Mesenchymal stem cell (in vitro differentiated cells and primary cell): ENCODE measurements at regions not wholly inside any gene's neighbourhood (a gene's known extent, or its start where the extent isn't known, plus 50 kb on each side); places are given as distances from the start of the nearest gene placed in this dataset.

Experiments
- DNase-seq: peaks from one replicate; pipeline ENCODE4 v3.0.0-alpha.2; 2013
- H2AFZ ChIP-seq: one replicate; pipeline ENCODE4 v1.6.1; 2013; ENCODE audit warnings: low read depth, mild to moderate bottlenecking, control low read depth, inconsistent platforms, low read length, moderate library complexity
- H2AK5ac ChIP-seq: 2 replicates; pipeline ENCODE4 v1.6.1; 2013; ENCODE audit warnings: low read length, moderate library complexity, mild to moderate bottlenecking, inconsistent platforms; ENCODE audit not compliant: severe bottlenecking
- H2BK120ac ChIP-seq: one replicate; pipeline ENCODE4 v1.6.1; 2013; ENCODE audit warnings: low read depth, mild to moderate bottlenecking, inconsistent platforms, low read length, moderate library complexity
- H2BK12ac ChIP-seq, 2 experiments: one replicate each; pipeline ENCODE4 v1.6.1; 2013; ENCODE audit warnings: inconsistent platforms in 2 of 2, low read length in 2 of 2, mild to moderate bottlenecking in 2 of 2, moderate library complexity in 2 of 2, control low read depth in 1 of 2
- H2BK15ac ChIP-seq: one replicate; pipeline ENCODE4 v1.6.1; 2013; ENCODE audit warnings: mild to moderate bottlenecking, low read depth, inconsistent platforms; ENCODE audit not compliant: poor library complexity, severe bottlenecking
- H2BK5ac ChIP-seq: 2 replicates; pipeline ENCODE4 v1.6.1; 2013; ENCODE audit warnings: low read depth, mild to moderate bottlenecking, low read length, control low read depth, inconsistent platforms; ENCODE audit not compliant: poor library complexity, severe bottlenecking
- H3K14ac ChIP-seq, 2 experiments: one replicate each; pipeline ENCODE4 v1.6.1; 2013; ENCODE audit warnings: inconsistent platforms in 2 of 2, low read length in 2 of 2, control low read depth in 1 of 2, mild to moderate bottlenecking in 1 of 2, moderate library complexity in 1 of 2
- H3K18ac ChIP-seq, 2 experiments: one replicate each; pipeline ENCODE4 v1.6.1; 2013; ENCODE audit warnings: inconsistent platforms in 2 of 2, low read length in 2 of 2, control low read depth in 1 of 2, low read depth in 1 of 2, mild to moderate bottlenecking in 1 of 2
- H3K23ac ChIP-seq, 2 experiments: one replicate each; pipeline ENCODE4 v1.6.1; 2013; ENCODE audit warnings: inconsistent platforms in 2 of 2, low read length in 2 of 2, mild to moderate bottlenecking in 2 of 2, moderate library complexity in 2 of 2, control low read depth in 1 of 2
- H3K27ac ChIP-seq: 2 replicates; pipeline ENCODE4 v1.5.1; 2013; ENCODE audit warnings: mild to moderate bottlenecking, moderate library complexity, low read length, control low read depth, inconsistent platforms; ENCODE audit not compliant: poor library complexity, severe bottlenecking
- H3K27me3 ChIP-seq, 2 experiments: 2 replicates each; pipeline versions ENCODE4 v1.6.1 to v1.7.0; 2013; ENCODE audit warnings: low read length in 2 of 2, mild to moderate bottlenecking in 2 of 2, moderate library complexity in 2 of 2, control low read depth in 1 of 2, inconsistent platforms in 1 of 2; ENCODE audit not compliant: control insufficient read depth in 1 of 2, insufficient read depth in 1 of 2
- H3K36me3 ChIP-seq, 2 experiments: 2 replicates each; pipeline versions ENCODE4 v1.6.1 to v1.7.0; 2013; ENCODE audit warnings: low read length in 2 of 2, control low read depth in 1 of 2, inconsistent platforms in 1 of 2, low read depth in 1 of 2, mild to moderate bottlenecking in 1 of 2; ENCODE audit not compliant: insufficient read depth in 2 of 2, control insufficient read depth in 1 of 2
- H3K4ac ChIP-seq, 2 experiments: one replicate each; pipeline ENCODE4 v1.6.1; 2013; ENCODE audit warnings: inconsistent platforms in 2 of 2, low read length in 2 of 2, mild to moderate bottlenecking in 2 of 2, moderate library complexity in 2 of 2, control low read depth in 1 of 2, low read depth in 1 of 2
- H3K4me1 ChIP-seq: 2 replicates; pipeline ENCODE4 v1.6.1; 2013; ENCODE audit warnings: low read depth, low read length, control low read depth; ENCODE audit not compliant: control insufficient read depth, insufficient read depth
- H3K4me2 ChIP-seq: 2 replicates; pipeline ENCODE4 v1.6.1; 2013; ENCODE audit warnings: low read length, mild to moderate bottlenecking, inconsistent platforms; ENCODE audit not compliant: poor library complexity, severe bottlenecking
- H3K4me3 ChIP-seq, 2 experiments: 2 replicates each; pipeline versions ENCODE4 v1.5.1 to v1.7.0; 2013; ENCODE audit warnings: low read length in 2 of 2, mild to moderate bottlenecking in 2 of 2, control low read depth in 1 of 2, low read depth in 1 of 2; ENCODE audit not compliant: insufficient read depth in 1 of 2
- H3K79me1 ChIP-seq: replicated peaks from 2 replicates; pipeline ENCODE4 v1.6.1; 2013; ENCODE audit warnings: mild to moderate bottlenecking, control low read depth, low read length, inconsistent platforms; ENCODE audit not compliant: poor library complexity, severe bottlenecking
- H3K9ac ChIP-seq: 2 replicates; pipeline ENCODE4 v1.7.0; 2013; ENCODE audit warnings: mild to moderate bottlenecking, low read length, moderate library complexity
- H3K9me3 ChIP-seq: 2 replicates; pipeline ENCODE4 v1.7.0; 2013; ENCODE audit warnings: mild to moderate bottlenecking, low read length; ENCODE audit not compliant: control insufficient read depth
- H4K8ac ChIP-seq: one replicate; pipeline ENCODE4 v1.6.1; 2013; ENCODE audit warnings: inconsistent platforms, mild to moderate bottlenecking, low read length, moderate library complexity
- H4K91ac ChIP-seq: one replicate; pipeline ENCODE4 v1.6.1; 2013; ENCODE audit warnings: mild to moderate bottlenecking, low read length, inconsistent platforms
- WGBS: methylation state at CpG from one replicate; pipeline ENCODE4 v1.1.7; 2013; ENCODE audit warnings: mixed read lengths; 5-methylcytosine and 5-hydroxymethylcytosine counted together

DNA sequence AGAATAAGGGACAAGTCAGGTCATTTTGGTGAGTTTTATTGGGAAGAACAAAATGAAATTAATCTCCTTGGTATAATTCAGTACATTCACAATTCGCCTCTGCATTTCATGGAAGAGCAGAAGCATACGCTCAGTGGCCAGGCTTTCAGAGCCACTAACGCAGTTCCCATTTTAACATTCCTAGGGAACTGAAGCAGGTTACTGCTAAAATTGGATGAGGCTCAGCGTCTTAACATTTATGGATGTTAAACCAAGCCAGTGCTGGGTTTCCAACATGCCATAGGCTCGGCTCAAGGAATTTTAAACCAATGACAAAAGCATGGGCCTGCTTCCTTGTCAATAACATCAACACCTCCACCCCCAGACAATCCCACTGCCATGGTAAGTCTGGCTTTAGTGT is 172.7 kb upstream of the PRICKLE2 start:
- H2AK5ac ChIP-seq: peak overlapping the region; percentile 93
- H3K4ac ChIP-seq: peak overlapping the region in 1 of 2 experiments; percentile 35
- no peak overlapping the region for H3K14ac ChIP-seq
- no peak overlapping the region for H2AFZ ChIP-seq
- H3K23ac ChIP-seq: no peak overlapping the region
- H4K91ac ChIP-seq: no peak overlapping the region
- H2BK12ac ChIP-seq: peak overlapping the region; percentile 53 to 54
- peaks cover 1% of the 10 kb centered on the region for H3K79me1 ChIP-seq
- no peak overlapping the region for H2BK15ac ChIP-seq
- no peaks in the 10 kb centered on the region for H3K9me3 ChIP-seq
- H3K27ac ChIP-seq: peak overlapping the region; percentile 34
- H2BK120ac ChIP-seq: no peak overlapping the region
- no peak for DNase-seq
- H3K27me3 ChIP-seq: no peaks in the 10 kb centered on the region
- no peaks in the 10 kb centered on the region for H3K36me3 ChIP-seq
- no peak overlapping the region for H3K4me2 ChIP-seq
- H4K8ac ChIP-seq: peak overlapping the region; percentile 35
- no peak overlapping the region for H3K4me3 ChIP-seq
- H3K4me1 ChIP-seq: peaks cover 5% of the 10 kb centered on the region
- H3K18ac ChIP-seq: no peak overlapping the region
- 96% methylated on average over 4 of the region's 5 CpGs for WGBS
- no peak overlapping the region for H3K9ac ChIP-seq
- peak overlapping the region; percentile 2 for H2BK5ac ChIP-seq

DNA sequence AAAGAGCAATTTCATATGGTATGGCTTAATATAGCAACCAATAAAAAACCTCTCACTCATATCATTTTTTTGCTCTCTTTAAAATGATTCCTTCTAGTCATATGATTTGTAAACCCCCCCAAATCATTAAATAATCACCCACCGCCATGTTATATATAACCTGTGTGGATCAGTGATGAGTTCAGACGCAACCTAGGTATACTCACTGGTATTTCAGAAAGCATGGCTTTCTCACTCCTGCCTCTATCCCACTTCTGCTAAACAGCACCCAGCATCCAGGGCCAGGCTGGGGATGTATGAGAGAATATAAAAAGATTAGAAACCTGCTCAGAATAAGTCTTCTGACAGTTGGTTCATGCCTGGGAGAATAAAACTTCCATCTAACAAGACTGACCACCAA is 172.3 kb upstream of the PRICKLE2 start:
- H2BK12ac ChIP-seq: no peak overlapping the region
- no peak overlapping the region for H3K4me2 ChIP-seq
- H2BK15ac ChIP-seq: no peak overlapping the region
- H4K91ac ChIP-seq: no peak overlapping the region
- no peak overlapping the region for H3K23ac ChIP-seq
- H3K14ac ChIP-seq: no peak overlapping the region
- H3K18ac ChIP-seq: no peak overlapping the region
- no peak for DNase-seq
- H3K9ac ChIP-seq: peak overlapping the region; percentile 18
- H2BK5ac ChIP-seq: no peak overlapping the region
- H3K79me1 ChIP-seq: peaks cover 1% of the 10 kb centered on the region
- H3K4ac ChIP-seq: no peak overlapping the region
- peaks cover 5% of the 10 kb centered on the region for H3K4me1 ChIP-seq
- no peaks in the 10 kb centered on the region for H3K27me3 ChIP-seq
- H4K8ac ChIP-seq: no peak overlapping the region
- peak overlapping the region; percentile 65 for H3K27ac ChIP-seq
- H3K9me3 ChIP-seq: no peaks in the 10 kb centered on the region
- no peak overlapping the region for H2AFZ ChIP-seq
- H2BK120ac ChIP-seq: no peak overlapping the region
- H2AK5ac ChIP-seq: peak overlapping the region; percentile 62
- no peaks in the 10 kb centered on the region for H3K36me3 ChIP-seq
- WGBS: no CpG with 5 or more reads among the region's 2 CpGs
- no peak overlapping the region for H3K4me3 ChIP-seq

- no peaks in the 10 kb centered on the region for H3K36me3 ChIP-seq
- H3K27me3 ChIP-seq: no peaks in the 10 kb centered on the region
- no peak overlapping the region for H4K91ac ChIP-seq
- H3K4me3 ChIP-seq: no peak overlapping the region
- no peak overlapping the region for H3K9ac ChIP-seq
- no peak for DNase-seq
- peak overlapping the region in 1 of 2 experiments; percentile 29 for H3K18ac ChIP-seq
- H3K9me3 ChIP-seq: no peaks in the 10 kb centered on the region
- peaks cover 1% of the 10 kb centered on the region for H3K79me1 ChIP-seq
- no peak overlapping the region for H3K4me2 ChIP-seq
- H3K27ac ChIP-seq: no peak overlapping the region
- H2AFZ ChIP-seq: no peak overlapping the region
- no peak overlapping the region for H2BK120ac ChIP-seq
- no peak overlapping the region for H2BK5ac ChIP-seq
- no peak overlapping the region for H2BK15ac ChIP-seq
- peak overlapping the region; percentile 74 for H2AK5ac ChIP-seq
- no peak overlapping the region for H4K8ac ChIP-seq
- no peak overlapping the region for H3K4ac ChIP-seq
- no peak overlapping the region for H3K23ac ChIP-seq
- 87% methylated on average over 2 of the region's 2 CpGs for WGBS
- H3K14ac ChIP-seq: no peak overlapping the region
- peaks cover 6% of the 10 kb centered on the region for H3K4me1 ChIP-seq
- H2BK12ac ChIP-seq: peak overlapping the region in 1 of 2 experiments; percentile 46
These were observed 170.2 kb upstream of the PRICKLE2 start for GRCh38 chr3:64395490-64395889.

DNA sequence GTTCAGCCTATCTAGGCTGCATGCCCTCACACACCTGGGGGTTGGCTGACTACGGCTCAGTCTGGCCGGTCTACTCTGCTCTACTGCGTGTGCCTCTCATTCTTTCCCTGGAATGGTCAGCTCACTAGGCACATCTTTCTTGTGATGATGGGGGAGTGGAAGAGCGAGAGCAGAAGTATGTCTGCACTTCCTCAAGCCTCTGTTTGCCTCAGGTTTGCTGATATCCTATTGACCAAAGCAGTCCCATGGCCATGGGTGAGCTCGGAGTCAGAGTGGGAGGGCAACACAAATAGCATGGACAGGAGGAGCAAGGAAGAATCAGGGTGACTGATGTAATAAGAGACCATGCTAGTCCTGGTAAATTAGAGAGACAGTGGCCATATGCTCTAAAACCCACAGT is 167.9 kb upstream of the PRICKLE2 start:
- H2AFZ ChIP-seq: no peak overlapping the region
- H3K27me3 ChIP-seq: no peaks in the 10 kb centered on the region
- H4K91ac ChIP-seq: no peak overlapping the region
- no peak overlapping the region for H3K9ac ChIP-seq
- no peaks in the 10 kb centered on the region for H3K9me3 ChIP-seq
- H2BK120ac ChIP-seq: no peak overlapping the region
- H4K8ac ChIP-seq: no peak overlapping the region
- H3K36me3 ChIP-seq: no peaks in the 10 kb centered on the region
- H3K4me2 ChIP-seq: no peak overlapping the region
- no peak overlapping the region for H3K23ac ChIP-seq
- H2BK15ac ChIP-seq: no peak overlapping the region
- no peaks in the 10 kb centered on the region for H3K79me1 ChIP-seq
- peak overlapping the region; percentile 61 for H2AK5ac ChIP-seq
- no peak overlapping the region for H3K4me3 ChIP-seq
- no peak overlapping the region for H2BK12ac ChIP-seq
- H3K4ac ChIP-seq: no peak overlapping the region
- H2BK5ac ChIP-seq: no peak overlapping the region
- H3K18ac ChIP-seq: no peak overlapping the region
- WGBS: 96% methylated on average over 5 of the region's 5 CpGs
- H3K4me1 ChIP-seq: peaks cover 6% of the 10 kb centered on the region
- H3K27ac ChIP-seq: no peak overlapping the region
- no peak overlapping the region for H3K14ac ChIP-seq
- no peak for DNase-seq
